Right ventricle myocardium inferior (tissue), 1 donor: ENCODE measurements at regions not wholly inside any gene's neighbourhood (a gene's known extent, or its start where the extent isn't known, plus 50 kb on each side); places are given as distances from the start of the nearest gene placed in this dataset.

Source experiments
- ATAC-seq: fragments of 200-7000 bp; cut with Tn5 transposase; one replicate; pipeline ENCODE4 v1.9.1; 2020; ENCODE audit warnings: mild to moderate bottlenecking, moderate library complexity
- DNase-seq: peaks from one replicate; pipeline ENCODE4 v3.0.0; 2021; ENCODE audit errors: missing footprints
- intact Hi-C: fragments of 100-400 bp; cut with DNase I; formaldehyde crosslinking; loops from one replicate; pipeline ENCODE4 v1.11.0; 2022
- donor health status: DM: no; HTN: yes; CAD: no; lungs with severe emphysema.

DNA sequence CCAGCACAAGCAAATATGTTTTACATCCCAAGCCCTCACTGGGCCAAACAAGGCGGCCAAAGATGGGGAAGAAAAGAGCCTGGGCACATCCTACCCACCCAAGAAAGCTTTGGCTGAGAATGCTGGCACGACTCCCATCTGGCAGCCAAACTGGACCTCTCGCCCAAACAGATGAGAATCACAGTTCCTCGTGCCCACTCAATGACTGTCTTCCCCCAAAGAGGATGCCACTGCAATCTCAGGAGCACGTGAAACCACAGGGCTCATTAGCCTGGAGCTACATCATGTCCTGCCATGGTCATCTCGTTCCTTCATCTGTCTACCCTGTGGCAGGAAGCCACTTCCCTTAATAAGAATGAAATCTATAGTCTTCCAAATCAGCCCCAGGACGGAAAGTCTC is 536.8 kb downstream of the BNC2 start:
- no peak for ATAC-seq
- no peak for DNase-seq
- intact Hi-C loops, result no loop called here

DNA sequence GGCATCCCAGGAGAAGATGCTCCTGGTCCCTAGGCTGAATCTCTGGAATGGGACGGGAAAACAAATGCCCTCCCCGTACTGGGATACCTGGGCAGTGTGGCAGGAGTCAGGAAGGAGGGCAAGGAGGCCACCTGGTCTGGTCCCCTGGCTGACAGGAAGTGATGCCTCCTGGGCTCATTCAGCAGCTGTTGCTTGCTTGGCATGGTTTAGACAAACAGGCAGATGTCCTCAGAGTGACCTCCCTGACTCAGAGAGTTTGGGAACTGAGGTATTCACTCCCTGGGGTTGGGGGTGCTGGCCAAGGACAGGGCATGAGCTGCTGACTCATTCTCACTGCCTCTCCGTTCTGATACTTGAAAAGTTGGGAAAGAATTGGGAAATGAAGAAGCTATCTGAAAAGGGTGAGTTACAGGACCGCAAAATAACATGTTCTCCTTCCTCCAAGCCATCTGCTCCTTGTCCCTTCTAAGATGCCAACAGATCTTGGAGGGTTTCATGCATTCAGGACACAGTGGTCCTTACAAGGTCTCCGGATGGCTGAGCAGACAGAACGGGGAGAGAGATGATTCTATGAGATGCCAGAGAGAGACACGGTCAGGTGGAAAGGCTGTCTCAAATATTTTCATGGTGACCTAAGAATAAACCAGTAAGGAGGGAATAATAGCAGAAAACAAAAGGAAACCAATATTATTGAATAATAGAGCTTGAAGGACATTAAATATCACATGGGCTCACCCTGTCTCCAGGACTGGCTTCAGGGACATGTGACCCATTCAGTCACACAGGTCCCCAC is 534.5 kb downstream of the BNC2 start:
- peak; percentile 82 for DNase-seq
- intact Hi-C loops, result no loop called here
- peak; percentile 91 for ATAC-seq

DNA sequence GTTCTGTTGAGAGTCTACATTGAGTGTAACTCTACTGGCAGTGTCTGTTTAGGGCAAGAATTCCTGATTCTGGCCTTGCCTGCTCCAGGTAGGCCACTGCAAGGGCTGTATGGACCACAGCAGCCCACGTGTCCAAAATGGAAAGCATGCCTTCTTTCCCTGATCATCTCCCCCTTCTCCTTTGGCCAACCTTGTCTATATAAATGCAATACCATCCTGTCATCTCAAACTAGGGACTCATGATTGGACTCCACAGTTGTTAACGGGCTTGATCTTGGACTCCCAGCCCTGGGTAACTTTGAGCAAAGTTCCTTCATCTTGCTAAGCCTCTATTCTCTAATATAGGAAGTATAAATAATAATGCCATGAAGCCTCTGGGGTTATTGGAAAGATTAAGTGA is 533.6 kb downstream of the BNC2 start:
- DNase-seq (no peak), ATAC-seq (no peak)
- intact Hi-C loops, result no loop called here

DNA sequence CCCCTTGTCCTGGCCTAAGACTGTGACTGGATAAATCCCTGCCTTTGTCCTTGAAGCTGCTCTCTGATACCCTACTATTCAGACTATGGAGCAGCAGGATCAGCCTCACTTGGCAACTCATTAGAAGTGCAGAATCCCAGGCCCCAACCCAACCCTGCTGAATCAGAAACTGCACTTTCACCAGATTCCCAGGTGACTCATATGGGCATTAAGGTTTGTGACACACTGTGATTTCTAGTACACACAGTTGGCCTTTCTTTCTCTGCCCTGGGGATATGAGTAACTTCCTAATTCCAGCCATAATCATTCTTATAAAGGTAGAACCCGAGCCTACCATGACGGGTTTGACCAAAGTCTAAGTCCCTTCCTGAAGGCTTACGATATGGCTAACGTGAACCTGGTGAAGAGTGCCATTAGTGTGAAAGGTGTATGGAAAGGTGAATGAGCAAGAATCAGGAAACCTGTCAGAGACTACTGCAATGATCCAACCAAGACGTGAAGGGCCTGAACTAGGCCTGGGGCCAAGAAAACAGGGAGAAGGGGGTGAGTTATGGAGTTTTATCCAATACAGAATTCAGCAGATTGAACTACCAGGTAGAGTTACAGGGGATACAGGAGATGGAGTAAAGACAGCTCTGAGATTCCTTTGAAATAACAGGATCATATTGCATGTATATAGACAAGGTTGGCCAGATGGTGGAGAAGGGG is 533.0 kb downstream of the BNC2 start:
- intact Hi-C loops, result no loop called here
- ATAC-seq (no peak), DNase-seq (no peak)

DNA sequence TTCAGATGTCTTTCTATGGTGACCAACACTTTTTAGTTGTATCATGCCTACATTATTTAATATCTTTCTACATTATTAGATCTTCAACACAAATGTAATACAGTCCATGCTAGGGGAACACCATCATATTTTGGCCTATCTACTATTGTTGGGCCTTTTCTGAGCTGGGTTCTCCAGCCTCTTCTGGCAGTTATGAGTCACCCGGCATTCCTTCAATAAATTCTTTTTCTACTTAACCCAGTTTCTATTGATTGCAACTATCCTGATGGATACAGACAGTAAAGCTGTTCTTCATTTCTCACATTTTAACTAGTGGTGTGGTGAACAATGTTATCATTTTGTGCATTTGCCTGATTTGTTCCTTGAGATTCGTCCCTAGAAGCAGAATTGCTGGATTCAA is 529.3 kb downstream of the BNC2 start:
- DNase-seq, result no peak
- ATAC-seq, result no peak
- intact Hi-C loops, result no loop called here

DNA sequence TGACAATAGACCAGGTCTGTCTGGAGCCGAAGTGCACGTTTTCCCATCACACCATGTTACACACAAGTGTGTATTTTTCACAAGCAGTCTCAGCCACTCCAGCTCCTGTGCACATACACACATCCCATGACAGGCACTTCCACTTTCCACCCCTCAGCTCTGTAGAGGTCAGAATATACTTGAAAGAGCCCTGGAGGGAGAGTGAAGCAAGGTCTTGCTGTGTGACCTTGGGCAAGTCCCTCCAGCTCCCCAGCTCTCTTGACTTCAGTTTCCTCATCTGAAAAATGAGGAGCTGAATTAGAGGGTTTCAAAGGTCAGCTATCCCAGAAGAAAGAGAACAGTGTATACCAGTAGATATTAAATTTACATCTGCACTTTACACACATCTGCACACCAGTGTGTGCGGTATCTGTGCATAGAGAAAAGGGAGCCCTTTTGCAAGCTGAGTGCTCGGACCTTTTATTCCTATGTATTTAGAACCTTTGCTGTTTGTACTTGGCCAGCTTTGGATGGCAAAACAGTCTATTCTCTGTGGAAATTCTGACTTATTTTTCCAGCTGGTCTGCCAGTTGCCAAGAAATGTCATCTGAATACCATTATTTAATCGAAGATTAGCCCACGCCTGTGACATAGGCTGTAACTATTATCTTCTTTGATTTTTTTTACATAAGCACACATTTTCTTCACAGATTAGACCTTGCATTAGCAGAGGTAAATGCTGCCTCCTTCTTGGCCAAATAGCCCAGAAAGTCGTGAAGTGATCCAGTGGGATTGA is 528.0 kb downstream of the BNC2 start:
- no peak for ATAC-seq
- intact Hi-C loops, result no loop called here
- no peak for DNase-seq

DNA sequence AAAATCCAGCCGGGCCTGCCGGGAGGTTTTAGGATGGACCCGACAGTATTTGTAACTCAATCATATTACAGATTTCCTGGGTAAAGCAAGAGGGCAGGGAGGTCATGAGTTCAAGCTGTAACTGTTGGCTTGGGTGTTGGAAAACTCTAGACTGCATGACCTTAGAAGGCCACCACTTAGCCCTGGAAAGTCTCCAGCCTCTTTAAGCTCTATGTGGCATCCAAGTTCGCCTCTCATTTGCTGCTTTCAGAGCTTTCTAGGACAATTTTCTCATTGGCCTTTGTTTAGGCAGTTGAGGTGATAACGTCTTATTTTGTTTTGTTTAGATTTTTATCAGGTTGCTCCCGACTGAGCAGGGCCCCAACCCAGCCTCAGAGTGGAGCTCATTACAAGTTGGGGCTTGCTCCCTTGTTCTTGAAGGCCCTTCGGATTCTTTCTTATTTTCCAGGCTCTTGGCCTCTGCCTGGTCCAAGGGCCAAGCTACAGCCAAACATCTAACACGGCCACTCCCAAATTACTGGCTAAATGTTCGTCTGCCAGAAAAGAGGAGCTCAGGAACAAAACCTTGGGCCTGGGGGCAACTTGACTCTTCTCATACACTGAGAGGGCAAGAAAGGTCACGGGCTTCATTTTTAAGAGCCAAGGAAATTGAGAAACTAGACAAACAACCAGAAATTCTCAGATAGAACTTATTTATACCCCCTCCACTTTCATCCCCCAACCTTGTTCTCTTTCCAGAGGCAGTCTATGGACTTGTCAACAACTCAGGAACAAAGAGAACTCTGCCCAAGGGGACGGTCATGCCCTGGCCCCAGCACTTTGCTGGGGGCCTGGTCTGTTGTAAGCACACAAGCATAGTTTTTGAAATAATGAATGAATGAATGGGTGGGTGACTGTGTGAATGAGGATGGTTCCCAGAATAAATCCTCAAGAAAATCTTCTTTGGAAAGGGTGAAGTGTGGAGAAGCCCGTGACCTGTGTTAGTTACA is 526.9 kb downstream of the BNC2 start:
- ATAC-seq, result peak; percentile 53
- intact Hi-C loops, result no loop called here
- DNase-seq, result no peak

DNA sequence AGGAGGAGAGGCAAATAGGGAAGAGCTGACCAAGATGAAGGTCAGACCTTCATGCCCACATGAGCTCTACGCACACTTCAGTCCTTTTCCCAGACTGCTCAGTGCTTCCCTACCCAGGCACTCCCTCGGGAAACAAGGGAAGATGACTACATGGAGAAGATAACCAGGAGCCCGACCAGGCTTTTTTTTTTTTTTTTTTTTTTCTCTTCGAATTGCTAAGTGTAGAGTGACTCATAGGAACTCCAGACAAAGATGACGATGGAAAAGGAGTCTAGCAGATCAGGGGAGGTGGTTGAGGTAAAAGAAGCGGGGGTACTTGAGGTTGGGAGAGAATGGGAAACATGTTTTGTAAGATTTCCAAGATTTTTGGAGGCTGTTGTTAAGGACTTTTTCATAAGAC is 526.1 kb downstream of the BNC2 start:
- intact Hi-C loops, result no loop called here
- ATAC-seq, result peak; percentile 26
- DNase-seq, result no peak

DNA sequence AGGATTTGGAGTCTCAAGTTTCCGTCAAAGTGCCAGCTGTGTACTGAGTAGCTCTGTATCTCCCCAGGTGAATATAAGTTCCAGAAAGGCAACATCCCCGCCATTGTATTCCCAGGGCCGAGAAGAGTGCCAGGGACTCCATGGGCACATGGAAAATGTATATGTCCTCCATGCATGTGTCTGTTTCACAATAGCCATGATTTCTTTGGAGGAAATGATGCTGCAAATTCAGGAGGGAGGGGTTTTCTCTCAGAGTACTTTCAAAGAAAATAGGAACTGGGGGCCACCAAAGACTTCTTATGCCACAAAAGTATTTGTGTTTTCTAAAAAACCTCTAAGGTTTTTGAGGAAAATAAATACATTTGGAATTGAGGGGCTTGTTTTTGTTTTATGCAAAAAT is 524.6 kb downstream of the BNC2 start:
- intact Hi-C loops, result no loop called here
- DNase-seq, result no peak
- no peak for ATAC-seq

DNA sequence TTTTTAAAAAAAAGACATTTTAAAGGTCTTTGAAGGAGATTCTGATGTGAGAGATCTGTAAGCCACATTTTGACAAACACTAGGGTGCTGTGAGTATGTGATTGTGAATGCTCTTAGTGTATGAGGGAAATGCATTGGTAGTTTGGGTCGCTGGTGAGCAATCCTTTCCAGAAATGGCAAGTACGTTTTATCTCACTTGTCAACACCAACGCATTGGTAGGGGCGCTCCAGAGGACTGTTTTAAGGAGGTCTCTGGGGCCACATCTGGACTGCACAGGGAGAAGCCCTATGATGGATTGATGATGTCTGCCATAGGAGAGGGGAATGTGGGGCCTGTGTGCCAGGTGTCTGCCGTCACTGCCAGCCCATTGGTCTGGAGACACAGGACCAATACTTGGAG is 522.6 kb downstream of the BNC2 start:
- intact Hi-C loops, result no loop called here
- DNase-seq, result no peak
- no peak for ATAC-seq

DNA sequence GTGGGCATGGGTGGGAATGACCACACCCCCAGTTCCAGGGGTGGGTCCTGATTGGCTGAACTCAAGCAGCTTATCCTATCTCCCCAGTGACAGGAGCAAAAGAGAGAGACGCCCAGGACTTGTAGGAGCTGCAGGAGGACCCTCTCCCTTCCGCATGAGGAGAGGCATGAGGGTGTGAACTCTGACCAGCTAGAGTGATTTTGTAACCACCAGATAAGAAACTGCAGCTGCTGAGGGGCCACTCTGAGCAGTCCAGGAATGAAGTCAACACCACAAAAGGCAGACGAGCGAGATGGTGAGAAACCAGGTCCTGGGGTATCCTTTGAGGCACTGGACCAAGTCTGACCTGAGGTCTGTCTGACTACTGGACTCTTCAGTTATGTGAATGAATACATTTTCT is 521.9 kb downstream of the BNC2 start:
- intact Hi-C loops, result no loop called here
- no peak for ATAC-seq
- no peak for DNase-seq

DNA sequence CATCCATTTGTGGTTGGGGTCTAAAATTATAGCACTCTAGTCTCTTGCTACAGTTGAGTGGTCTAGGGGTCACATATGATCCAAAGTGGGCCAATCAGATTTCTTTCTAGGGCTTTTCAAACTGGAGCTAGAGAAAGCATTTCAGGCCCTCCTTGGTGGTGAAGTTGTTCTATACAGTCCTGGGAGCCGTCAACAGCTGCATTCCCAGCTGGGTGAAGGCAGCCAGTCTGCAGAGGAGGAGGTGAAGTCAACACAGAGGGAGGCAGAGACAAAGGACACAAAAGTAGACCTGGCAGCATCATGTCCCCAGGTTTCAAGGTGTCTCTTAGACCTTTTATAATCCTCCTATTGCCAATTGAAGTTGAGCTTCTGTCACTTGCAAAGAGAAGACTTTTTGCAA is 518.2 kb downstream of the BNC2 start:
- no peak for DNase-seq
- intact Hi-C loops, result no loop called here
- ATAC-seq, result no peak

DNA sequence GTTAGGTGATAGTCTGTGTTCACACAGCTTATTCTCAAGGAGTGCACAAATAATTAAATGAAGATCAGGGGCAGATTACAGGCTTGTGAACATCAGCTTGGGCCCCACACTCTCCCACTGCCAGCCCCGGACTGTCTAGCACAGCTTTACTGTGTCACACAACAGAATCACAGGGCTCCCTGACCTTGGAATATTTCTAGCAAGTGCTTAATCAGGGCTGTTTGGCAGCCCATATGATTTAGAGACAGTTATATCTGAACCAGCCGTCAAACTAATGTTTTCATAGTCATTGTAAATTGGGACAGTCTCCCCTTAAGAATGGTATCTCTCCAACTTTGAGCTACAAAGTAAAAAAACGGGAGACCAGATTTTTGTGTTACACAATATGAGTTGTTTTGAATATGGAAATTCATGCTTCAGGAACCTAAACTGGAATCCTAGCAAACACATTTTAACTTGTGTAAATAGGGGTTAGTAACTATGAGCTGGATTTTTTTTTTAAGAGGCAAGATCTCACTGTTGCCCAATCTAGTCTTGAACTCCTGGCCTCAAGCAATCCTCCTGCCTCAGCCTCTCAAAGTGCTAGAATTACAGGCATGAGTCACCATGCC is 517.6 kb downstream of the BNC2 start:
- ATAC-seq, result peak; percentile 60
- no peak for DNase-seq
- intact Hi-C loops, result no loop called here

DNA sequence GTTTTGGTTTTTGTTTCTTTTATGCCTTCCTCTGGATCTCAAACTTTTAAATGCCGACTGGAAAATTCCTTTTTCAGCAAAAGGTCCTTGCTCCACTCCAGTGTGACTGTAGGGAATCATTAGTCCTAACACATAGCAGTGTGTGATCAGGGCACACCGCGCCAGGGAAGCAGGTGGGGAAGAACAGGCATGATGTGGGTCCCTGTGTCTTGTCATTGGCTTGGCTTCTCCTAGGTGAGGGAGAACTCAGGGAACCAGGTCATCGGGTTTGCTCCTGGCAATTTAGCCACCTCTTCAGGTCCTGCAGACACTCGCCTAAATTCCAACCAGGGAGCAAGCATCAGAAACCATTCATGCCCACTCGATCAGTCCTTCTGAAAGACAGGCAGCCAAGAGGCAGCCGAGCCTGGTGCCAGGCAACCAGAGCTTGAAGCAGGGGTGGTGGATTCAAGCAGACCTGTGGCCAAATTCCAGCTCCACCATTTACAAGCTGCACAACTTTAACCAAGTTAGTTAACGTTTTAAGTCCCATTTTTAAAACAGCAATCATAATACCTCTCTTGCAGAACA is 514.2 kb downstream of the BNC2 start:
- intact Hi-C loops, result no loop called here
- no peak for DNase-seq
- no peak for ATAC-seq

DNA sequence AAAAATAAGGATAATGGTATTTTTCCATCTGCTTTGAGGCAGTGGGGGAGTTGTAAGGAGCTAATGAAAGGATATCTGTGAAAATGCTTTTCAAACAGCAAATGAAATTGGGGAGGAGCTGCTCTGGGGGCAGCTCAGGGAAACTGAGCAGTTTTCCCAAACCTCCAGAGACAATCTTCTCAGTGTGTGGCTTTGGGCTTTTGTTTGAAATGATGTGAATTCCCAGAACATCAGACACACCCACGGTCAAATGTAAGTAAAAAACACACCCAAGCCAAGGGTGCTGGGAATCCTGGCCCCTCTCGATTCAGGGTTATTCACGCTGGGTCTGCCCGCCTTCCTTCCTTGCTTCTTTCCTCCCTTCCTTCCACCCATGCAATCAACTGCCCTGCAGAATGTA is 512.6 kb downstream of the BNC2 start:
- ATAC-seq, result no peak
- intact Hi-C loops, result no loop called here
- DNase-seq, result no peak

DNA sequence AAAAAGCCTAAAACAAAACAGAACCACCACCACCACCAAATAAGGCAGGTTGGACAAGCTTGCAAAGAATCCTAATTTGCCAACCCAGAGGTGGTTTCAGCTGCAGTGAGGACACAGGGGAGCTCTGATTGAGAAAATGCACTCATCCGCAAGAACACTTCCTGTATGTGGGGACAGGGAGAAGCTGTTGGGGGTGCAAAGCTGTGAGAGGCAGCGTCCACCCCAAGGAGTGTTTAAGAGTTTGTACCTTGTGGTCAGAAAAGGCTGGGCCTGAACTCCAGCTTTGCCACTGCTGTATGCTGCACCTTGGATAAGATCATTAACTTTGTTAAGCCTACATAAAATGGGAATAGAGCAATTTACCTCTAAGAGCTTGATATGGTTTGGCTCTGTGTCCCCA is 511.7 kb downstream of the BNC2 start:
- no peak for ATAC-seq
- no peak for DNase-seq
- intact Hi-C loops, result no loop called here
